ENCODE measurements at regions not wholly inside any gene's neighbourhood (a gene's known extent, or its start where the extent isn't known, plus 50 kb on each side); places are given as distances from the start of the nearest gene placed in this dataset.
"Not testable (repeated sequence)": the region's sequence is repeated elsewhere in the genome, so short reads cannot be mapped to it uniquely, and the experiment has no call there.

- FAIRE-seq (no peak), DNase-seq (ENCODE audit: extremely low spot score, insufficient read length, low read depth) (no peak)
Observed at GRCh38 chr1:181318022-181318857, 165.1 kb upstream of the CACNA1E start.

GRCh38 chr1:181318858-181319235, 164.5 kb upstream of the CACNA1E start:
- DNase-seq (ENCODE audit: extremely low spot score, insufficient read length, low read depth), result no peak
- FAIRE-seq, result no peak

- no peak for DNase-seq (ENCODE audit: extremely low spot score, insufficient read length, low read depth)
Observed at GRCh38 chr1:181319907-181320306, 163.4 kb upstream of the CACNA1E start.

GRCh38 chr1:181324797-181325616, 158.3 kb upstream of the CACNA1E start:
- FAIRE-seq (no peak), DNase-seq (ENCODE audit: extremely low spot score, insufficient read length, low read depth) (no peak)

More at GRCh38 chr1:181319907-181320306, 163.4 kb upstream of the CACNA1E start:
- FAIRE-seq, result no peak

GRCh38 chr1:181325765-181326164, 157.6 kb upstream of the CACNA1E start:
- not testable (repeated sequence) for FAIRE-seq

GRCh38 chr1:181326348-181326747, 157.0 kb upstream of the CACNA1E start:
- FAIRE-seq, result no peak
- DNase-seq (ENCODE audit: extremely low spot score, insufficient read length, low read depth), result no peak

More at GRCh38 chr1:181325765-181326164, 157.6 kb upstream of the CACNA1E start:
- not testable (repeated sequence) for DNase-seq (ENCODE audit: extremely low spot score, insufficient read length, low read depth)

GRCh38 chr1:181327796-181328195, 155.5 kb upstream of the CACNA1E start:
- no peak for DNase-seq (ENCODE audit: extremely low spot score, insufficient read length, low read depth)
- FAIRE-seq, result no peak

- FAIRE-seq, result no peak
Observed at GRCh38 chr1:181334724-181335123, 148.6 kb upstream of the CACNA1E start.

GRCh38 chr1:181335631-181336030, 147.7 kb upstream of the CACNA1E start:
- no peak for DNase-seq (ENCODE audit: extremely low spot score, insufficient read length, low read depth)
- FAIRE-seq, result no peak

More at GRCh38 chr1:181334724-181335123, 148.6 kb upstream of the CACNA1E start:
- no peak for DNase-seq (ENCODE audit: extremely low spot score, insufficient read length, low read depth)

- DNase-seq (ENCODE audit: extremely low spot score, insufficient read length, low read depth), result no peak
- no peak for FAIRE-seq
Observed at GRCh38 chr1:181341026-181341632, 142.2 kb upstream of the CACNA1E start.

- DNase-seq (ENCODE audit: extremely low spot score, insufficient read length, low read depth) (no peak), FAIRE-seq (no peak)
Observed at GRCh38 chr1:181344091-181344490, 139.2 kb upstream of the CACNA1E start.

GRCh38 chr1:181345146-181345545, 138.2 kb upstream of the CACNA1E start:
- DNase-seq (ENCODE audit: extremely low spot score, insufficient read length, low read depth), result no peak
- FAIRE-seq, result no peak

- FAIRE-seq (no peak), DNase-seq (ENCODE audit: extremely low spot score, insufficient read length, low read depth) (no peak)
Observed at GRCh38 chr1:181347495-181348390, 135.6 kb upstream of the CACNA1E start.

GRCh38 chr1:181349512-181349911, 133.8 kb upstream of the CACNA1E start:
- DNase-seq (ENCODE audit: extremely low spot score, insufficient read length, low read depth), result no peak
- no peak for FAIRE-seq

- no peak for FAIRE-seq
- no peak for DNase-seq (ENCODE audit: extremely low spot score, insufficient read length, low read depth)
Observed at GRCh38 chr1:181350131-181350530, 133.2 kb upstream of the CACNA1E start.

- no peak for FAIRE-seq
- DNase-seq (ENCODE audit: extremely low spot score, insufficient read length, low read depth), result no peak
Observed at GRCh38 chr1:181351740-181352139, 131.6 kb upstream of the CACNA1E start.

GRCh38 chr1:181352695-181353094, 130.6 kb upstream of the CACNA1E start:
- no peak for FAIRE-seq
- no peak for DNase-seq (ENCODE audit: extremely low spot score, insufficient read length, low read depth)

GRCh38 chr1:181353526-181353925, 129.8 kb upstream of the CACNA1E start:
- DNase-seq (ENCODE audit: extremely low spot score, insufficient read length, low read depth) (no peak), FAIRE-seq (no peak)

GRCh38 chr1:181354865-181355264, 128.5 kb upstream of the CACNA1E start:
- DNase-seq (ENCODE audit: extremely low spot score, insufficient read length, low read depth) (no peak), FAIRE-seq (no peak)

Measured in GM18507 (cell line).